Stimulated activated CD4-positive, alpha-beta T cell treated with anti-CD3 and anti-CD28 coated beads, Interleukin-1b, Interleukin-23, amount 100 ng/mL, for 24 hours (primary cell): ENCODE measurements at regions not wholly inside any gene's neighbourhood (a gene's known extent, or its start where the extent isn't known, plus 50 kb on each side); places are given as distances from the start of the nearest gene placed in this dataset.
A peak's percentile ranks its signal among the peaks of the same experiment; 100 is the strongest.

ENCODE experiments used
- DNase-seq, 4 experiments: peaks; one replicate each; pipeline ENCODE4 v3.0.0-alpha.2; 2020; ENCODE audit warnings: low read depth in 4 of 4, low spot score in 1 of 4

- no peak for DNase-seq
Measured at GRCh38 chr3:182612332-182612731, 181.0 kb upstream of the ATP11B start.

- no peak for DNase-seq
Measured at GRCh38 chr3:182617500-182617899, 175.8 kb upstream of the ATP11B start.

GRCh38 chr3:182618085-182618732 lies 175.1 kb upstream of the ATP11B start:
- DNase-seq, result no peak

- DNase-seq, result no peak
Measured at GRCh38 chr3:182618981-182619591, 174.2 kb upstream of the ATP11B start.

GRCh38 chr3:182620723-182621434 lies 172.4 kb upstream of the ATP11B start:
- DNase-seq, result no peak

GRCh38 chr3:182621435-182622240 lies 171.7 kb upstream of the ATP11B start:
- DNase-seq, result no peak

- DNase-seq, result no peak
Measured at GRCh38 chr3:182622241-182622545, 171.1 kb upstream of the ATP11B start.

GRCh38 chr3:182626484-182627467 lies 166.5 kb upstream of the ATP11B start:
- DNase-seq, result no peak

GRCh38 chr3:182628531-182628930 lies 164.8 kb upstream of the ATP11B start:
- DNase-seq, result no peak

- DNase-seq, result no peak
Measured at GRCh38 chr3:182629521-182629920, 163.8 kb upstream of the ATP11B start.

- no peak for DNase-seq
Measured at GRCh38 chr3:182631183-182632076, 161.9 kb upstream of the ATP11B start.

- no peak for DNase-seq
Measured at GRCh38 chr3:182632077-182632393, 161.3 kb upstream of the ATP11B start.

- no peak for DNase-seq
Measured at GRCh38 chr3:182633186-182633585, 160.1 kb upstream of the ATP11B start.

- no peak for DNase-seq
Measured at GRCh38 chr3:182636646-182637045, 156.7 kb upstream of the ATP11B start.

- no peak for DNase-seq
Measured at GRCh38 chr3:182637350-182638110, 155.8 kb upstream of the ATP11B start.

GRCh38 chr3:182644013-182644412 lies 149.3 kb upstream of the ATP11B start:
- DNase-seq, result no peak

GRCh38 chr3:182644790-182645433 lies 148.4 kb upstream of the ATP11B start:
- peak in 1 of 4 experiments; percentile 19 for DNase-seq

GRCh38 chr3:182650568-182651128 lies 142.7 kb upstream of the ATP11B start:
- DNase-seq, result no peak
